ENCODE measurements at regions not wholly inside any gene's neighbourhood (a gene's known extent, or its start where the extent isn't known, plus 50 kb on each side); places are given as distances from the start of the nearest gene placed in this dataset.

GRCh38 chr5:173785400-173785799 lies 102.7 kb upstream of the CPEB4 start:
- ATAC-seq (no peak), FAIRE-seq (no peak), DNase-seq (ENCODE audit: low spot score) (no peak)
- intact Hi-C loops (cut with micrococcal nuclease; ENCODE audit: unreplicated experiment) = no loop called here
- in situ Hi-C loops (cut with HindIII; ENCODE audit: extremely low pct_ligation_motif_present, low pct_unique_long_range_greater_than_20kb) = no loop called here
- no peak overlapping the region for H3K4me2 ChIP-seq (ENCODE audit: low read depth, low read length)
- H3K9me3 ChIP-seq (ENCODE audit: low read length) = no peaks in the 10 kb centered on the region
- H3K27me3 ChIP-seq (ENCODE audit: control insufficient read depth in 1 of 2, insufficient read depth in 2 of 2, low read length in 2 of 2) = no peaks in the 10 kb centered on the region
- H3K4me1 ChIP-seq (ENCODE audit: insufficient read depth, low read length) = peaks cover 62% of the 10 kb centered on the region
- BruUV-seq (replicated peaks) = no TSS peak
- POLR2A ChIA-PET = no interaction called here
- H3K4me3 ChIP-seq (replicated peaks in 1 of 3; ENCODE audit: insufficient read depth in 1 of 3, low read depth in 2 of 3, low read length in 3 of 3) = no peak overlapping the region
- H4K20me1 ChIP-seq (ENCODE audit: insufficient read depth, low read length) = no peaks in the 10 kb centered on the region
- no peaks in the 10 kb centered on the region for H3K79me2 ChIP-seq (ENCODE audit: insufficient read depth, low read length)
- no peak overlapping the region for H3K27ac ChIP-seq (ENCODE audit: extremely low read length, insufficient read depth, low read length)
- WGBS (ENCODE audit: low lambda C conversion rate) = 79% methylated on average over 4 of the region's 4 CpGs
- H2AFZ ChIP-seq (ENCODE audit: low read length) = no peak overlapping the region
- CTCF ChIA-PET (ENCODE audit: low intra/inter-chr PET ratio, low total read pairs) = no interaction called here
- H3K36me3 ChIP-seq (replicated peaks in 1 of 2; ENCODE audit: control insufficient read depth in 1 of 2, insufficient read depth in 2 of 2, low read length in 2 of 2) = no peaks in the 10 kb centered on the region
- TF ChIP-seq TRAFD1 (CRISPR knock-in tag; IDR thresholded peaks at IDR 0.05; ENCODE audit: borderline replicate concordance) (no peak), MATR3 (CRISPR knock-in tag; IDR thresholded peaks at IDR 0.05) (no peak), ZNF24 (IDR thresholded peaks at IDR 0.05) (no peak), MED13 (CRISPR knock-in tag; IDR thresholded peaks at IDR 0.05) (no peak), FLYWCH1 (CRISPR knock-in tag; IDR thresholded peaks at IDR 0.05) (no peak), PAWR (CRISPR knock-in tag; IDR thresholded peaks at IDR 0.05; ENCODE audit: borderline replicate concordance) (no peak), BRF2 (CRISPR knock-in tag; IDR thresholded peaks at IDR 0.05) (no peak), KDM4B (CRISPR knock-in tag; IDR thresholded peaks at IDR 0.05) (no peak), DDIT3 (CRISPR knock-in tag; IDR thresholded peaks at IDR 0.05) (no peak), STAT5B (CRISPR knock-in tag; IDR thresholded peaks at IDR 0.05) (no peak), ZBTB7B (CRISPR knock-in tag; IDR thresholded peaks at IDR 0.05) (no peak), MTA1 (CRISPR knock-in tag; IDR thresholded peaks at IDR 0.05; ENCODE audit: borderline replicate concordance) (no peak), ZNF33A (CRISPR knock-in tag; IDR thresholded peaks at IDR 0.05; ENCODE audit: borderline replicate concordance) (no peak), ZBTB14 (CRISPR knock-in tag; IDR thresholded peaks at IDR 0.05) (no peak), ZNF761 (CRISPR knock-in tag; conservative IDR thresholded peaks at IDR 0.05) (no peak), HES4 (CRISPR knock-in tag; IDR thresholded peaks at IDR 0.05; ENCODE audit: borderline replicate concordance) (no peak), RBM22 (optimal IDR thresholded peaks at IDR 0.05; ENCODE audit: low read length) (no peak), ZNF503 (CRISPR knock-in tag; IDR thresholded peaks at IDR 0.05) (no peak), IKZF4 (CRISPR knock-in tag; IDR thresholded peaks at IDR 0.05; ENCODE audit: borderline replicate concordance, low read depth, not compliant biosample characterization) (no peak), CENPT (CRISPR knock-in tag; IDR thresholded peaks at IDR 0.05; ENCODE audit: low read depth) (no peak)
- no peak overlapping the region for H3K9ac ChIP-seq (ENCODE audit: insufficient read depth, low read depth, low read length)

Measured in HepG2 (cell line).